ENCODE measurements at regions not wholly inside any gene's neighbourhood (a gene's known extent, or its start where the extent isn't known, plus 50 kb on each side); places are given as distances from the start of the nearest gene placed in this dataset.

DNA sequence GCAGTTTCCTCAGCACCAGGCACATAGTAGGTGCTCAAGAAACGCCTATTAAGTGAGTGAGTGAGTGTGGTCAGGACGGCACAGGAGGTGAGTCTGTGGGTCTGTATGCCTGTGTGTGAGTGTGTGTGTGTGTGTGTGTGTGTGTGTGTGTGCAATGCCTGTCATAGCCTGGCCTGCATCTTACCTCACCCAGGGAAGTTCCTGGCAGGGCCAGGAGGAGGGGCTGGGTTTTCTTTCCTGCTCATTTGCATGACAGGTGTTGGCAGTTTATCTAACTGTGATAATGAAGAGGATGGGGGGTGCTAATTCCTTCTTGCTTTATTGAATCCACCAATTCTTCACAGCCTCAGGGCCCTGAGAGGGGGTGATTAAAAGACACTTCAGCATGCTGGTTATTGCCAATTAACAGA, 146.7 kb upstream of the MLN start:
- ATAC-seq, result no peak
- no peak overlapping the region for H3K4me3 Mint-ChIP-seq
- H3K9me3 Mint-ChIP-seq (ENCODE audit: low read depth), result no peaks in the 10 kb centered on the region
- peaks cover 3% of the 10 kb centered on the region for H3K4me1 Mint-ChIP-seq
- POLR2A ChIA-PET, result no interaction called here
- no peak for DNase-seq
- intact Hi-C loops (cut with DNase I, micrococcal nuclease), result loop anchor here in 1 of 2 experiments (10.0 kb wide), 1 partner anchor 204 kb away; no protein-coding TSS in a partner anchor
- peaks cover 2% of the 10 kb centered on the region for H3K27me3 Mint-ChIP-seq
- H3K27ac Mint-ChIP-seq, result no peak overlapping the region
- no peaks in the 10 kb centered on the region for H3K36me3 Mint-ChIP-seq (ENCODE audit: low read depth)
- CTCF ChIA-PET, result interaction anchor here (1.2 kb wide), 1 partner anchor 10 kb away, joined by 4 read pairs; no protein-coding TSS in a partner anchor

- Mint-ChIP-seq H3K4me1 (peaks cover 3% of the 10 kb centered on the region), H3K36me3 (ENCODE audit: low read depth) (no peaks in the 10 kb centered on the region), H3K4me3 (no peak overlapping the region), H3K27me3 (peaks cover 2% of the 10 kb centered on the region), H3K27ac (no peak overlapping the region), H3K9me3 (ENCODE audit: low read depth) (no peaks in the 10 kb centered on the region)
- DNase-seq (no peak), ATAC-seq (no peak)
- POLR2A ChIA-PET, result no interaction called here
- CTCF ChIA-PET, result no interaction called here
- intact Hi-C loops (cut with DNase I, micrococcal nuclease), result loop anchor here in 1 of 2 experiments (10.0 kb wide), 1 partner anchor 205 kb away; no protein-coding TSS in a partner anchor
Observed at GRCh38 chr6:33949877-33950435, 146.2 kb upstream of the MLN start.

DNA sequence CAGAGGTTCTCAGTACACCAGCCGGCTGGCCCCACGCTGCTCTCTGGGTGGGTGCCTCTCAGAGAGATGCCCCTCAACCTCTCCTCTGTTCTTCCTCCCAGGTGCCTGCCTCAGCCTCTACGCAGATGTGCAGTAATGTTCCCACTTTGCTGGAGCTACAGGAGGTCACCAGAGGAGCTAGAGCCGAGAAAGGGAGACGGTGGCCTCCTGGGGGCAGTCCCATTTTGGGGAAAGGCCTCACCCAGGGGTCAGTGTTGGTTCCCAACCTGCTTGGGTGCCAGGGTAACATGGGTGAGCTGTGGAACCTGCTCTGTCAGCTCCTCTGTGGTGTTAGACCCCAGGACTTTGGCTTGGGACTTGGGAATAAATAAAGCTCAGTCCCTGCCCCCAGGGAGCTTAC, 145.3 kb upstream of the MLN start:
- no peaks in the 10 kb centered on the region for H3K9me3 Mint-ChIP-seq (ENCODE audit: low read depth)
- no peak for DNase-seq
- intact Hi-C loops (cut with DNase I, micrococcal nuclease), result no loop called here
- CTCF ChIA-PET, result interaction anchor here (0.5 kb wide), 1 partner anchor 44 kb away, joined by 4 read pairs; no protein-coding TSS in a partner anchor
- no peak overlapping the region for H3K27ac Mint-ChIP-seq
- no peaks in the 10 kb centered on the region for H3K27me3 Mint-ChIP-seq
- H3K36me3 Mint-ChIP-seq (ENCODE audit: low read depth), result no peaks in the 10 kb centered on the region
- no peaks in the 10 kb centered on the region for H3K4me1 Mint-ChIP-seq
- H3K4me3 Mint-ChIP-seq, result no peak overlapping the region
- ATAC-seq, result no peak
- POLR2A ChIA-PET, result no interaction called here

DNA sequence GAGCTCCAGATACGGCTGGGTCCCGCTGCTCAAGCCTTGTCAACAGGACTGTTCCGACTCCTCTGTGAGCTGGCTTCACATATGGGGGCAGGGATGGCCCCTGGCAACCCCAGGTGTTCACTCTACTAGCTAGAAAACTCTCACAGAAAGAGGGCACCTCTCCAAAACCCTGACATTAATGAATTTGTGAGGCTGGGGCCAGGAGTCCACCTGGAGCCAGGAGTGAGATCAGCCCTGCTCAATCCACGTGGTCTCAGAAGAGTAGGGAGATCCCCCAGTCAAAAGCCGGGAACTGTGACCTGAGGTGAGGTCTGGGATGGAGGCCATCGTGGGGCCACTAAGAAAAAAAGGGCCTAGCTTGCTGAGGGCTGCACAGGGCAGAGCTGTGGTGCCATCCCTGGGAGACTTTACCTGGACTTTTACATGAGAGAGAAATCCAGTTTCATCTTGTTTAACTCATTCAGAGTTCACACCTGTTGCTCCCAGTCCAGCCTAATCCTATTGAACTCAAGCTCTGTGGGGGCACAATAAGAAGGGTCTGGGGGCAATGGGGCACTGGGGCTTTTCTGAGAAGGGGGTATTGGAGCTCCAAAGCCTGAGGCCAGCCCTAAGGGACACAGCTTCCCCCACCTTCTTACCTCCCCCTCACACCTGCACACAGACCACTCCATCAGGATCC, 144.3 kb upstream of the MLN start:
- intact Hi-C loops (cut with DNase I, micrococcal nuclease), result no loop called here
- ChIA-PET POLR2A (no interaction called here), CTCF (interaction anchor here (0.7 to 1.2 kb wide), 2 partner anchors 203 to 821 kb away, joined by 3 read pairs; no protein-coding TSS in a partner anchor)
- H3K36me3 Mint-ChIP-seq (ENCODE audit: low read depth), result no peaks in the 10 kb centered on the region
- DNase-seq (no peak), ATAC-seq (no peak)
- no peaks in the 10 kb centered on the region for H3K4me1 Mint-ChIP-seq
- H3K27ac Mint-ChIP-seq, result no peak overlapping the region
- H3K27me3 Mint-ChIP-seq, result no peaks in the 10 kb centered on the region
- H3K9me3 Mint-ChIP-seq (ENCODE audit: low read depth), result no peaks in the 10 kb centered on the region
- H3K4me3 Mint-ChIP-seq, result no peak overlapping the region

DNA sequence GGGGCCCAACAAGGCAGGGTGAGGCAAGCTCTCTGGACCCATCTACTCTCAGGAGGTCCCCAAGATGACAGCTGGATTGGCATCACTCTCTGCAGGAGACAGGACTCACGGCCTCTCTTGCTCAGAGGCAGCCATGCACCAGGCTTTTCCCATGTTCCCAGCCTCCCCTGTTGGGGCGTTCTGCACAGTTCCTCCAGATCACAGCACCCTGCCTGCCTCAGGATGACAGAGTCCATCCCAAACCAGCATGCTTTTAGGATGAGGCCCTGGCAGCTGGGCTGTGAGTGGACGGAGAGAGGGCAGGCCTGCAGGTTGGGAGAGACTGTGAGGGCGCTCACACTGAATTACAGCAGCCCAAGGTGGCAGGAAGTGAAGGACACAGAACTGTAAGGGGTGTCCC, 143.2 kb upstream of the MLN start:
- ChIA-PET CTCF (interaction anchor here (0.7 to 1.2 kb wide), 3 partner anchors 202 to 822 kb away, joined by 3 to 4 read pairs (median 3); no protein-coding TSS in a partner anchor), POLR2A (no interaction called here)
- ATAC-seq (no peak), DNase-seq (no peak)
- H3K4me1 Mint-ChIP-seq, result no peaks in the 10 kb centered on the region
- H3K27me3 Mint-ChIP-seq, result no peaks in the 10 kb centered on the region
- no peaks in the 10 kb centered on the region for H3K9me3 Mint-ChIP-seq (ENCODE audit: low read depth)
- H3K4me3 Mint-ChIP-seq, result no peak overlapping the region
- no peaks in the 10 kb centered on the region for H3K36me3 Mint-ChIP-seq (ENCODE audit: low read depth)
- intact Hi-C loops (cut with DNase I, micrococcal nuclease), result no loop called here
- no peak overlapping the region for H3K27ac Mint-ChIP-seq

DNA sequence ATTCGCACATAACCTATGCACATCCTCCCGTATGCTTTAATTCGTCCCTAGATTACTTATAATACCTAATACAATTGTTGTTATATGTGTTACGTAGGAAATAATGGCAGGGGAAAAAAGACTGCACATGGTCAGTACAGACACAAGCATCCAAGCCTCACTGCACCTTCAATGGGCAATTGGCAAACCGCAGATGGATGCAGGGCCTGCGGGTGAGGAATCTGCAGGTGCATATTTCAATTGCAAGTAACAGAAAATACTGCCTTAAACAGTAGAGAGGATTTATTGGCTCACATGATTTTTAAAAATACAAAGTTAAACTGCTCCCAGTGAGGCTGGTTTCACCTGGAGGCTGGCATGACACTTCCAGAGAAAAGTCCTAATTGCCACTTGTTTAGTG, 142.1 kb upstream of the MLN start:
- Mint-ChIP-seq H3K27ac (no peak overlapping the region), H3K4me3 (no peak overlapping the region), H3K27me3 (no peaks in the 10 kb centered on the region), H3K36me3 (ENCODE audit: low read depth) (no peaks in the 10 kb centered on the region), H3K4me1 (no peaks in the 10 kb centered on the region), H3K9me3 (ENCODE audit: low read depth) (no peaks in the 10 kb centered on the region)
- intact Hi-C loops (cut with DNase I, micrococcal nuclease), result no loop called here
- POLR2A ChIA-PET, result no interaction called here
- ATAC-seq (no peak), DNase-seq (no peak)
- CTCF ChIA-PET, result interaction anchor here (1.0 kb wide), 1 partner anchor 251 kb away, joined by 4 read pairs; no protein-coding TSS in a partner anchor

GRCh38 chr6:33944686-33945411, 141.0 kb upstream of the MLN start:
- POLR2A ChIA-PET, result no interaction called here
- no peak overlapping the region for H3K4me3 Mint-ChIP-seq
- H3K9me3 Mint-ChIP-seq (ENCODE audit: low read depth), result no peaks in the 10 kb centered on the region
- CTCF ChIA-PET, result no interaction called here
- intact Hi-C loops (cut with DNase I, micrococcal nuclease), result no loop called here
- no peak overlapping the region for H3K27ac Mint-ChIP-seq
- H3K4me1 Mint-ChIP-seq, result no peaks in the 10 kb centered on the region
- no peaks in the 10 kb centered on the region for H3K27me3 Mint-ChIP-seq
- no peak for DNase-seq
- no peak for ATAC-seq
- no peaks in the 10 kb centered on the region for H3K36me3 Mint-ChIP-seq (ENCODE audit: low read depth)

- intact Hi-C loops (cut with DNase I, micrococcal nuclease), result no loop called here
- DNase-seq (no peak), ATAC-seq (no peak)
- POLR2A ChIA-PET, result no interaction called here
- H3K36me3 Mint-ChIP-seq (ENCODE audit: low read depth), result no peaks in the 10 kb centered on the region
- H3K4me3 Mint-ChIP-seq, result no peak overlapping the region
- CTCF ChIA-PET, result interaction anchor here (0.6 to 0.9 kb wide), 2 partner anchors 91 to 1360 kb away, joined by 3 to 4 read pairs; no protein-coding TSS in a partner anchor
- H3K4me1 Mint-ChIP-seq, result peaks cover 3% of the 10 kb centered on the region
- no peaks in the 10 kb centered on the region for H3K27me3 Mint-ChIP-seq
- no peak overlapping the region for H3K27ac Mint-ChIP-seq
- no peaks in the 10 kb centered on the region for H3K9me3 Mint-ChIP-seq (ENCODE audit: low read depth)
Observed at GRCh38 chr6:33936886-33937285, 133.1 kb upstream of the MLN start.

DNA sequence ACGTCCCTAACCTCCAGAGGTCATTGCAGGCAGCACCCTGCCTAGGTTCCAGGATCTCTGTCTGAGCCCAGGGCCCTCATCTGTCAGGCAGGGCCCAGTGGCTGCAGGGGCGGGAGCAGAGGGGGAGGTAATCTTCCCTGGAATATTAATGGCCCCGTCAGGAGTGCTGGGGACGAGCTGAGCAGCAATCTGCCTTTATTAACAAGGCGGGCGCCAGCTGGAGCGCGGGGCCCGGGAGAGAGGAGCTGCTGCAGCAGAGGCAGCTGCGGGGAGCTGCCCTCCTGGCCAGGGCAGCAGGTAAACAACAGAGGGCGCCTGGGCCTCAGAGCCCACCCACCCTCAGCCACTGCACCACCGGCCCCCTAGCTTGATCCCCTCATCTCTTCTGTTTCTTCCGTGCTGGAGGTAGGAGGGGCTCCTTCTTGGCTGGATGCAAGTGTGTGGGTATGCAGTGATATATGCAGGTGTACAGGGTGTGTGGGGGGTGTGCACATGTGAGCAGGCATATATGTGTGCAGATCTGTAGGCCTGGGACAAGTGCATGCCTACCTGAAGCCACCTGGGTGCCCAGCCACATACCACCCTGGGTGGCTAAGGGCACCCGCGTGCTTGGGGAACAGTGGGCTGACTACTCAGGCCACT, 131.8 kb upstream of the MLN start:
- H3K27ac Mint-ChIP-seq, result no peak overlapping the region
- no peak overlapping the region for H3K4me3 Mint-ChIP-seq
- no peaks in the 10 kb centered on the region for H3K36me3 Mint-ChIP-seq (ENCODE audit: low read depth)
- ATAC-seq (no peak), DNase-seq (no peak)
- H3K27me3 Mint-ChIP-seq, result no peaks in the 10 kb centered on the region
- H3K9me3 Mint-ChIP-seq (ENCODE audit: low read depth), result no peaks in the 10 kb centered on the region
- intact Hi-C loops (cut with DNase I, micrococcal nuclease), result no loop called here
- ChIA-PET CTCF (interaction anchor here (1.0 kb wide), 1 partner anchor 164 kb away, joined by 3 read pairs; no protein-coding TSS in a partner anchor), POLR2A (no interaction called here)
- H3K4me1 Mint-ChIP-seq, result peaks cover 3% of the 10 kb centered on the region

GRCh38 chr6:33934731-33935270, 131.0 kb upstream of the MLN start:
- POLR2A ChIA-PET, result no interaction called here
- Mint-ChIP-seq H3K4me1 (peaks cover 5% of the 10 kb centered on the region), H3K9me3 (ENCODE audit: low read depth) (no peaks in the 10 kb centered on the region), H3K4me3 (no peak overlapping the region), H3K27ac (no peak overlapping the region), H3K27me3 (peaks cover 2% of the 10 kb centered on the region), H3K36me3 (ENCODE audit: low read depth) (no peaks in the 10 kb centered on the region)
- CTCF ChIA-PET, result no interaction called here
- no peak for DNase-seq
- intact Hi-C loops (cut with DNase I, micrococcal nuclease), result no loop called here
- ATAC-seq, result no peak

GRCh38 chr6:33933101-33933500, 129.3 kb upstream of the MLN start:
- Mint-ChIP-seq H3K4me1 (peaks cover 7% of the 10 kb centered on the region), H3K9me3 (ENCODE audit: low read depth) (no peaks in the 10 kb centered on the region), H3K27ac (no peak overlapping the region), H3K27me3 (peaks cover 2% of the 10 kb centered on the region), H3K36me3 (ENCODE audit: low read depth) (no peaks in the 10 kb centered on the region), H3K4me3 (no peak overlapping the region)
- intact Hi-C loops (cut with DNase I, micrococcal nuclease), result no loop called here
- DNase-seq (no peak), ATAC-seq (no peak)
- CTCF ChIA-PET, result interaction anchor here (0.9 kb wide), 1 partner anchor 79 kb away, joined by 3 read pairs; no protein-coding TSS in a partner anchor
- POLR2A ChIA-PET, result no interaction called here
